Kidney epithelial cell (primary cell): ENCODE measurements at regions not wholly inside any gene's neighbourhood (a gene's known extent, or its start where the extent isn't known, plus 50 kb on each side); places are given as distances from the start of the nearest gene placed in this dataset.

ENCODE experiments used
- DNase-seq: peaks from one replicate; pipeline ENCODE4 v3.0.0-alpha.2; 2010; ENCODE audit warnings: low read depth
- H3K27me3 ChIP-seq: 2 replicates; pipeline ENCODE4 v1.6.0; 2011; ENCODE audit warnings: low read length; ENCODE audit not compliant: control insufficient read depth, insufficient read depth
- H3K36me3 ChIP-seq: 2 replicates; pipeline ENCODE4 v1.5.1; 2011; ENCODE audit warnings: low read length; ENCODE audit not compliant: control insufficient read depth, insufficient read depth
- H3K4me3 ChIP-seq: 2 replicates; pipeline ENCODE4 v1.5.1; 2011; ENCODE audit warnings: low read depth, mild to moderate bottlenecking, control low read depth, low read length
- CTCF ChIP-seq: IDR thresholded peaks from 2 replicates; pipeline ENCODE4 v1.5.1; 2011; ENCODE audit warnings: mild to moderate bottlenecking, moderate library complexity, low read length, control low read depth, inconsistent platforms; ENCODE audit not compliant: insufficient read depth, poor library complexity, severe bottlenecking

- Histone ChIP-seq H3K36me3 (no peaks in the 10 kb centered on the region), H3K4me3 (no peak overlapping the region), H3K27me3 (peaks cover 6% of the 10 kb centered on the region)
- no peak for TF ChIP-seq CTCF
- DNase-seq, result no peak
Measured at GRCh38 chr2:239793836-239794235, 231.3 kb downstream of the NDUFA10 start.

DNA sequence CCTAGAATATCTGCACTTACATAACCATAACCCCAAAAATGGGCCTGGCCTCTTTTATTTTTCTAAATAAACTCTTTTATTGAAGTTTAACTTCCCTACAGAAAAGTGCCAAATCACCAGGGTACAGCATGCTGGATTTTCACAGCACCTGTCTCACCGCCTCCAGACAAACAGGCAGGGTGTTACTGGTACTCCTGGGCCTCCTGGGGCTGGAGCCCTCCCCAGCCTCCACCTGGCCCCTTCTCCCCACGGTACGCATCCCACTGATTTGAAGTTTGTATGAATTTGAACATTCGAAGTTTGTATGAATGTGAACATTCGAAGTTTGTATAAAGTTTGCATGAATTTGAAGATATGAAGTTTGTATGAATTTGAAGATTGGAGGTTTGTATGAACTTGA lies 232.1 kb downstream of the NDUFA10 start:
- Histone ChIP-seq H3K4me3 (no peak overlapping the region), H3K36me3 (no peaks in the 10 kb centered on the region), H3K27me3 (peaks cover 6% of the 10 kb centered on the region)
- TF ChIP-seq CTCF, result no peak
- DNase-seq, result no peak

GRCh38 chr2:239792405-239793084 lies 232.6 kb downstream of the NDUFA10 start:
- Histone ChIP-seq H3K27me3 (peaks cover 6% of the 10 kb centered on the region), H3K36me3 (no peaks in the 10 kb centered on the region), H3K4me3 (no peak overlapping the region)
- no peak for TF ChIP-seq CTCF
- no peak for DNase-seq

DNA sequence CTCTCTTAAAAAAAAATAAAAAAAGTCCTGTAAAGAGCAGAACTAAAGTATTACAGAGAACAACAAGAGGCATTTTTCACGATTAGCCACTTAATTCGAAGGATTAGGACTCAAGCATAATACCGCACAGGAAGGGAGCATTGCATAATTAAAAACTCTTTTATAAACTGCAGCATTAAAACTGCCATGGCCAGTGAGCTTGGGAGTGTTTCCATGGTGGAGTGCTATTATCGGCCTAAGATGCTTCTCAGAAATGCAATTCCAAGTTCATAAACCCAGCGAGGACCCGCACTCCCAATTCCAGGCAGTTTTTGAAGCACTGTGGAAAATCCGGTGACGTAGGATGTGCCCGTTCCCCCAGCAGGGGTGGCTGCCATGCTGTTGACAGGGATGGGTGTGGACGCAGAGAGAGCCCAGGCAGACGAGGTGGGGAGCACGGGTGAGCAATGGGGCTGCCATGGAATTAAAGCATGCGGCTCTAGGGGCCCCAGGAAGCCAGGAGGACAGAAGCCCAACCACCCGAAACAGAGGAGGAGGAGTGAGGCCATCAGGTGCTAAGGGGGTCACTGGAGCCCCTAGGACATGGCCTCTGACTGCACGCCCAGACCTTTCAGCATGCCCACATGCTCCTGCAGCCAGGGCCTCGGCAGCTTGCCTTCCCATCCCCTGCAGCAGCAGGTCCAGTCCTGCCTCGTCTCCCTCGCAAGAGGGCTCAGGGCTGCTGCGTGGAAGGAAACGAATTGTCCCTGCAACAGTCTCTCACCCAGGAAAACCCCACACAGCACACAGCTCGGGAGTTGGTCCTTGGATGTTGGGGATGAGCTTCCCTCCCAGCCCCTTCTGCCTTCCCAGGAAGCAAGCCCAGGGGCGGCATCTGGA lies 233.4 kb downstream of the NDUFA10 start:
- DNase-seq, result no peak
- TF ChIP-seq CTCF, result no peak
- Histone ChIP-seq H3K27me3 (peaks cover 6% of the 10 kb centered on the region), H3K4me3 (no peak overlapping the region), H3K36me3 (no peaks in the 10 kb centered on the region)

- TF ChIP-seq CTCF, result no peak
- DNase-seq, result no peak
- H3K4me3 ChIP-seq, result no peak overlapping the region
Measured at GRCh38 chr2:239790721-239791120, 234.4 kb downstream of the NDUFA10 start.

More at GRCh38 chr2:239790721-239791120, 234.4 kb downstream of the NDUFA10 start:
- no peaks in the 10 kb centered on the region for H3K36me3 ChIP-seq
- peaks cover 8% of the 10 kb centered on the region for H3K27me3 ChIP-seq
